H9 (cell line): ENCODE measurements at regions not wholly inside any gene's neighbourhood (a gene's known extent, or its start where the extent isn't known, plus 50 kb on each side); places are given as distances from the start of the nearest gene placed in this dataset.

Experiments
- DNase-seq: peaks from one replicate; pipeline ENCODE4 v3.0.0-alpha.2; 2017
- H2AFZ ChIP-seq: one replicate; pipeline ENCODE4 v1.6.1; 2013; ENCODE audit warnings: mild to moderate bottlenecking, low read length, control low read depth, moderate library complexity
- H2AK5ac ChIP-seq: 2 replicates; pipeline ENCODE4 v1.6.1; 2013; ENCODE audit warnings: low read length, control low read depth, mixed read lengths; ENCODE audit not compliant: insufficient read length
- H2BK120ac ChIP-seq: one replicate; pipeline ENCODE4 v1.6.1; 2013; ENCODE audit warnings: low read depth, mild to moderate bottlenecking, low read length, control low read depth, inconsistent platforms; ENCODE audit not compliant: poor library complexity, severe bottlenecking
- H2BK12ac ChIP-seq: 2 replicates; pipeline ENCODE4 v1.6.1; 2013; ENCODE audit warnings: low read length, control low read depth, mixed read lengths, low read depth; ENCODE audit not compliant: insufficient read length
- H2BK15ac ChIP-seq: 2 replicates; pipeline ENCODE4 v1.6.1; 2013; ENCODE audit warnings: low read depth, low read length, control low read depth
- H2BK20ac ChIP-seq: one replicate; pipeline ENCODE4 v1.6.1; 2013; ENCODE audit warnings: low read depth, mild to moderate bottlenecking, low read length, control low read depth, inconsistent platforms; ENCODE audit not compliant: poor library complexity, severe bottlenecking
- H2BK5ac ChIP-seq: 2 replicates; pipeline ENCODE4 v1.6.1; 2013; ENCODE audit warnings: low read length, control low read depth, mixed read lengths; ENCODE audit not compliant: insufficient read length
- H3K14ac ChIP-seq: 2 replicates; pipeline ENCODE4 v1.6.1; 2013; ENCODE audit warnings: low read length, control low read depth; ENCODE audit not compliant: insufficient read depth
- H3K18ac ChIP-seq: 2 replicates; pipeline ENCODE4 v1.6.1; 2013; ENCODE audit warnings: low read depth, mild to moderate bottlenecking, mixed read lengths, low read length, control low read depth; ENCODE audit not compliant: insufficient read length
- H3K23ac ChIP-seq: 2 replicates; pipeline ENCODE4 v1.6.1; 2013; ENCODE audit warnings: low read length, control low read depth, mixed read lengths, low read depth; ENCODE audit not compliant: insufficient read length
- H3K23me2 ChIP-seq: 2 replicates; pipeline ENCODE4 v1.6.1; 2013; ENCODE audit warnings: low read depth, mild to moderate bottlenecking, mixed read lengths, low read length, control low read depth; ENCODE audit not compliant: insufficient read length, poor library complexity, severe bottlenecking
- H3K27ac ChIP-seq: 2 replicates; pipeline ENCODE4 v1.5.1; 2013; ENCODE audit warnings: low read length, control low read depth, mixed read lengths, low read depth; ENCODE audit not compliant: insufficient read length
- H3K27me3 ChIP-seq: 2 replicates; pipeline ENCODE4 v1.6.1; 2013; ENCODE audit warnings: low read length, control low read depth, inconsistent platforms; ENCODE audit not compliant: insufficient read depth
- H3K4ac ChIP-seq: 2 replicates; pipeline ENCODE4 v1.6.1; 2013; ENCODE audit warnings: low read depth, mild to moderate bottlenecking, control low read depth, inconsistent platforms, low read length, moderate library complexity
- H3K4me1 ChIP-seq: 2 replicates; pipeline ENCODE4 v1.6.1; 2013; ENCODE audit warnings: low read length, control low read depth, inconsistent platforms; ENCODE audit not compliant: insufficient read depth
- H3K4me2 ChIP-seq: 2 replicates; pipeline ENCODE4 v1.6.1; 2013; ENCODE audit warnings: low read length, control low read depth, mixed read lengths; ENCODE audit not compliant: insufficient read length, insufficient read depth
- H3K56ac ChIP-seq: 2 replicates; pipeline ENCODE4 v1.6.1; 2013; ENCODE audit warnings: low read depth, mild to moderate bottlenecking, mixed read lengths, low read length, control low read depth; ENCODE audit not compliant: insufficient read length
- H3K79me1 ChIP-seq: 2 replicates; pipeline ENCODE4 v1.6.1; 2013; ENCODE audit warnings: low read depth, mild to moderate bottlenecking, moderate library complexity, low read length, control low read depth, inconsistent platforms; ENCODE audit not compliant: insufficient read depth, poor library complexity, severe bottlenecking
- H3K79me2 ChIP-seq: 2 replicates; pipeline ENCODE4 v1.6.1; 2013; ENCODE audit warnings: low read length, control low read depth, inconsistent platforms; ENCODE audit not compliant: insufficient read depth
- H3K9ac ChIP-seq: 2 replicates; pipeline ENCODE4 v1.6.1; 2013; ENCODE audit warnings: low read length, control low read depth, mixed read lengths; ENCODE audit not compliant: insufficient read length; ENCODE audit errors: extremely low read depth
- H3K9me3 ChIP-seq: one replicate; pipeline ENCODE4 v1.6.1; 2013; ENCODE audit warnings: low read depth, low read length, inconsistent platforms; ENCODE audit not compliant: control insufficient read depth
- H3T11ph ChIP-seq: one replicate; pipeline ENCODE4 v1.6.1; 2013; ENCODE audit warnings: mild to moderate bottlenecking, low read length, control low read depth, inconsistent platforms
- H4K20me1 ChIP-seq: one replicate; pipeline ENCODE4 v1.6.1; 2013; ENCODE audit not compliant: control insufficient read depth, insufficient read length, insufficient read depth
- H4K5ac ChIP-seq: 2 replicates; pipeline ENCODE4 v1.6.1; 2013; ENCODE audit warnings: low read depth, mild to moderate bottlenecking, mixed read lengths, low read length, control low read depth; ENCODE audit not compliant: insufficient read length
- H4K8ac ChIP-seq: replicated peaks from 2 replicates; pipeline ENCODE4 v1.6.1; 2013; ENCODE audit warnings: low read length, control low read depth, mixed read lengths, low read depth; ENCODE audit not compliant: insufficient read length
- H4K91ac ChIP-seq: 2 replicates; pipeline ENCODE4 v1.6.1; 2013; ENCODE audit warnings: low read depth, mild to moderate bottlenecking, moderate library complexity, mixed read lengths, low read length, control low read depth; ENCODE audit not compliant: insufficient read length
- H3K27ac Mint-ChIP-seq, 3 experiments: 2 replicates in 2 of 3; 3 replicates in 1 of 3; pipeline ENCODE4 v1.8.0; 2020 to 2021; ENCODE audit warnings: mixed read lengths in 3 of 3, mild to moderate bottlenecking in 1 of 3, moderate library complexity in 1 of 3
- H3K27me3 Mint-ChIP-seq: 2 replicates; pipeline ENCODE4 v1.8.0; 2021; ENCODE audit warnings: low read depth, mild to moderate bottlenecking, moderate library complexity, mixed read lengths
- H3K36me3 Mint-ChIP-seq, 3 experiments: 2 replicates in 2 of 3; 3 replicates in 1 of 3; pipeline ENCODE4 v1.8.0; 2020 to 2021; ENCODE audit warnings: low read depth in 3 of 3, mixed read lengths in 3 of 3; ENCODE audit not compliant: insufficient read depth in 1 of 3
- H3K4me1 Mint-ChIP-seq, 2 experiments: 2 replicates each; pipeline ENCODE4 v1.8.0; 2020; ENCODE audit warnings: mixed read lengths in 2 of 2
- H3K4me3 Mint-ChIP-seq, 2 experiments: 2 replicates in 1 of 2; 3 replicates in 1 of 2; pipeline ENCODE4 v1.8.0; 2020 to 2021; ENCODE audit warnings: mild to moderate bottlenecking in 2 of 2, mixed read lengths in 2 of 2, moderate library complexity in 1 of 2
- H3K9me3 Mint-ChIP-seq, 2 experiments: 2 replicates in 1 of 2; 3 replicates in 1 of 2; pipeline ENCODE4 v1.8.0; 2020; ENCODE audit warnings: mild to moderate bottlenecking in 2 of 2, mixed read lengths in 2 of 2, moderate library complexity in 1 of 2
- CTCF ChIP-seq: fragments of 200-600 bp; sonication (generic); conservative IDR thresholded peaks from 3 replicates; pipeline ENCODE4 v1.8.0; 2021; ENCODE audit warnings: antibody characterized with exemption, mild to moderate bottlenecking
- WGBS: extraction: QIAGEN DNeasy Blood & Tissue Kit; methylation state at CpG from one replicate; pipeline ENCODE4 v1.1.7; 2013; ENCODE audit warnings: missing lambda C conversion rate, low lambda C conversion rate, mixed read lengths; ENCODE audit not compliant: insufficient read length; ENCODE audit errors: extremely low coverage; 5-methylcytosine and 5-hydroxymethylcytosine counted together

GRCh38 chr3:146914409-146914808, 309.3 kb upstream of the PLSCR5 start:
- Histone ChIP-seq H3K23ac (no peak overlapping the region), H3K14ac (no peak overlapping the region), H2AK5ac (no peak overlapping the region), H3K27me3 (no peaks in the 10 kb centered on the region), H3K4me1 (no peaks in the 10 kb centered on the region), H3K18ac (no peak overlapping the region), H3K79me1 (no peaks in the 10 kb centered on the region), H2BK15ac (no peak overlapping the region), H3K79me2 (no peaks in the 10 kb centered on the region), H3K9ac (no peak overlapping the region), H4K91ac (no peak overlapping the region), H3K56ac (no peak overlapping the region), H2BK120ac (no peak overlapping the region), H2BK12ac (no peak overlapping the region), H2BK5ac (no peak overlapping the region), H3K9me3 (no peaks in the 10 kb centered on the region), H4K20me1 (no peaks in the 10 kb centered on the region), H3K23me2 (no peaks in the 10 kb centered on the region), H4K5ac (no peak overlapping the region), H2AFZ (no peak overlapping the region), H2BK20ac (no peak overlapping the region), H3K27ac (no peak overlapping the region), H3T11ph (no peak overlapping the region), H3K4ac (no peak overlapping the region), H3K4me2 (no peak overlapping the region), H4K8ac (no peak overlapping the region)
- DNase-seq: no peak
- H3K36me3 Mint-ChIP-seq: no peaks in the 10 kb centered on the region
- no peaks in the 10 kb centered on the region for H3K27me3 Mint-ChIP-seq
- no peaks in the 10 kb centered on the region for H3K9me3 Mint-ChIP-seq
- no CpG with 5 or more reads among the region's 2 CpGs for WGBS
- no peak overlapping the region for H3K4me3 Mint-ChIP-seq
- no peak overlapping the region for H3K27ac Mint-ChIP-seq
- no peaks in the 10 kb centered on the region for H3K4me1 Mint-ChIP-seq
- TF ChIP-seq CTCF: no peak
